ENCODE measurements at regions not wholly inside any gene's neighbourhood (a gene's known extent, or its start where the extent isn't known, plus 50 kb on each side); places are given as distances from the start of the nearest gene placed in this dataset.

DNA sequence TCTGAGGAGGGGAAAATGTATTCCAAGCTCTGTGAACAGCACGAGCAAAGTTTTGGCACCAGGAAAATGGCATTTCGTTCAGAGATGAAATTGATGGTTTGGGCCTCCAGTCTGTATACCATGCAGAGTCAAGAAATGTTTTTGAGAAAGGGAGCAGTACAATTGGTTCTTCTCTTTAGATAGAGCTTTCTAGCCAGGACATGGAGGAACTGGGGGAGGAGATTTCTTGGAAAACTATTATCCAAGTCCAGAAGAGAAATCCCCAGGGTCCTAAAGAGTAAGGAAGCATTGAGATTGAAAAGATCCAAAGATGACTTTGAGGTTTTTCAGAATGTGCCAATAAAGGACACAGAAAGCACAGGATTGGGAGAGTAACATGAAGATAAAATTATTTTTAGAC is 432.4 kb downstream of the TNS1 start:
- TF ChIP-seq, protein P1, sequence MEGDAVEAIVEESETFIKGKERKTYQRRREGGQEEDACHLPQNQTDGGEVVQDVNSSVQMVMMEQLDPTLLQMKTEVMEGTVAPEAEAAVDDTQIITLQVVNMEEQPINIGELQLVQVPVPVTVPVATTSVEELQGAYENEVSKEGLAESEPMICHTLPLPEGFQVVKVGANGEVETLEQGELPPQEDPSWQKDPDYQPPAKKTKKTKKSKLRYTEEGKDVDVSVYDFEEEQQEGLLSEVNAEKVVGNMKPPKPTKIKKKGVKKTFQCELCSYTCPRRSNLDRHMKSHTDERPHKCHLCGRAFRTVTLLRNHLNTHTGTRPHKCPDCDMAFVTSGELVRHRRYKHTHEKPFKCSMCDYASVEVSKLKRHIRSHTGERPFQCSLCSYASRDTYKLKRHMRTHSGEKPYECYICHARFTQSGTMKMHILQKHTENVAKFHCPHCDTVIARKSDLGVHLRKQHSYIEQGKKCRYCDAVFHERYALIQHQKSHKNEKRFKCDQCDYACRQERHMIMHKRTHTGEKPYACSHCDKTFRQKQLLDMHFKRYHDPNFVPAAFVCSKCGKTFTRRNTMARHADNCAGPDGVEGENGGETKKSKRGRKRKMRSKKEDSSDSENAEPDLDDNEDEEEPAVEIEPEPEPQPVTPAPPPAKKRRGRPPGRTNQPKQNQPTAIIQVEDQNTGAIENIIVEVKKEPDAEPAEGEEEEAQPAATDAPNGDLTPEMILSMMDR (IDR thresholded peaks at IDR 0.05): no peak
- no peak for TF ChIP-seq POLR2A (IDR thresholded peaks at IDR 0.05)
